SK-N-SH (cell line): ENCODE measurements at regions not wholly inside any gene's neighbourhood (a gene's known extent, or its start where the extent isn't known, plus 50 kb on each side); places are given as distances from the start of the nearest gene placed in this dataset.

ENCODE experiments used
- CTCF ChIA-PET: fragments of 300-600, 350-600 bp; formaldehyde crosslinking; extraction: SDS; loops from one replicate; lab custom pipeline; 2021; lab: Yijun Ruan, JAX
- POLR2A ChIA-PET: fragments of 350-600 bp; sonication (Branson Sonifier 250); formaldehyde crosslinking; extraction: SDS; loops from one replicate; lab custom pipeline; 2020; ENCODE audit warnings: antibody characterized with exemption, inconsistent platforms; lab: Yijun Ruan, JAX
- DNase-seq: peaks from one replicate; pipeline ENCODE4 v3.0.0; 2012
- H2AFZ ChIP-seq: fragments of 200-600 bp; sonication (generic); 2 replicates; pipeline ENCODE4 v1.8.1; 2016; ENCODE audit warnings: antibody characterized with exemption, mild to moderate bottlenecking, low read depth
- H3F3A ChIP-seq: fragments of 200-600 bp; sonication (generic); replicated peaks from 2 replicates; pipeline ENCODE3; 2016; ENCODE audit warnings: antibody characterized with exemption, mild to moderate bottlenecking; ENCODE audit not compliant: insufficient read depth
- H3K27ac ChIP-seq, 2 experiments: fragments of 200-500 bp in 1 of 2; fragments of 200-600 bp in 1 of 2; sonication (Bioruptor generic) in 1 of 2; sonication (generic), shearing (Covaris generic) in 1 of 2; 2 replicates each; pipeline versions ENCODE4 v1.5.1 to v1.6.1; 2014 to 2016; ENCODE audit warnings: low read depth in 2 of 2, inconsistent platforms in 1 of 2, low read length in 1 of 2, mild to moderate bottlenecking in 1 of 2, mixed read lengths in 1 of 2
- H3K27me3 ChIP-seq: fragments of 200-600 bp; sonication (generic), shearing (Covaris generic); 2 replicates; pipeline ENCODE4 v1.6.1; 2016; ENCODE audit warnings: mixed run types; ENCODE audit not compliant: insufficient read depth
- H3K36me3 ChIP-seq, 2 experiments: fragments of 200-500 bp in 1 of 2; fragments of 200-600 bp in 1 of 2; sonication (Bioruptor generic) in 1 of 2; sonication (generic) in 1 of 2; replicated peaks in 1 of 2; 2 replicates each; pipeline versions ENCODE3 to v1.5.1; 2014 to 2016; ENCODE audit warnings: low read length in 1 of 2, mild to moderate bottlenecking in 1 of 2; ENCODE audit not compliant: insufficient read depth in 2 of 2, control insufficient read depth in 1 of 2
- H3K4me1 ChIP-seq, 2 experiments: fragments of 200-500 bp in 1 of 2; fragments of 200-600 bp in 1 of 2; sonication (Bioruptor generic) in 1 of 2; sonication (generic), shearing (Covaris generic) in 1 of 2; 2 replicates each; pipeline versions ENCODE4 v1.5.1 to v1.6.1; 2014 to 2016; ENCODE audit warnings: low read depth in 1 of 2, low read length in 1 of 2, mixed run types in 1 of 2; ENCODE audit not compliant: insufficient read depth in 2 of 2, control insufficient read depth in 1 of 2
- H3K4me2 ChIP-seq: fragments of 200-600 bp; sonication (generic), shearing (Covaris generic); 2 replicates; pipeline ENCODE4 v1.6.1; 2017; ENCODE audit warnings: mixed run types
- H3K4me3 ChIP-seq, 2 experiments: fragments of 200-500 bp in 1 of 2; fragments of 200-600 bp in 1 of 2; sonication (Bioruptor generic) in 1 of 2; sonication (generic), shearing (Covaris generic) in 1 of 2; 2 replicates each; pipeline versions ENCODE4 v1.5.1 to v1.8.1; 2014 to 2016; ENCODE audit warnings: low read depth in 2 of 2, inconsistent platforms in 1 of 2, low read length in 1 of 2, mild to moderate bottlenecking in 1 of 2, mixed read lengths in 1 of 2, moderate library complexity in 1 of 2
- H3K79me2 ChIP-seq: fragments of 200-600 bp; sonication (generic); 2 replicates; pipeline ENCODE4 v1.8.1; 2017; ENCODE audit warnings: mild to moderate bottlenecking; ENCODE audit not compliant: insufficient read depth
- H3K9ac ChIP-seq: fragments of 200-600 bp; sonication (generic); 2 replicates; pipeline ENCODE4 v1.6.1; 2017; ENCODE audit warnings: mixed run types
- H3K9me2 ChIP-seq: fragments of 200-600 bp; sonication (generic); 2 replicates; pipeline ENCODE4 v1.6.1; 2017; ENCODE audit warnings: mixed run types
- H3K9me3 ChIP-seq: fragments of 200-600 bp; sonication (generic); 2 replicates; pipeline ENCODE4 v1.6.1; 2017; ENCODE audit warnings: mixed run types, mild to moderate bottlenecking, moderate library complexity
- H4K20me1 ChIP-seq: fragments of 200-600 bp; sonication (generic); 2 replicates; pipeline ENCODE4 v1.6.1; 2017; ENCODE audit warnings: mild to moderate bottlenecking, mixed run types; ENCODE audit not compliant: insufficient read depth
- CHD2 ChIP-seq: fragments of 150-350 bp; IDR thresholded peaks from 2 replicates; pipeline ENCODE4 v1.6.1; 2018; ENCODE audit warnings: low read length; ENCODE audit not compliant: partially characterized antibody
- ELF1 ChIP-seq: IDR thresholded peaks from 2 replicates; pipeline ENCODE4 v1.4.0; 2012
- EP300 ChIP-seq, 2 experiments: IDR thresholded peaks; 2 replicates each; pipeline versions ENCODE4 v1.4.0 to v1.6.1; 2012; ENCODE audit warnings: borderline replicate concordance in 1 of 2, low read depth in 1 of 2, low read length in 1 of 2
- FOSL2 ChIP-seq: IDR thresholded peaks from 2 replicates; pipeline ENCODE4 v1.4.0; 2012; ENCODE audit warnings: low read depth, mild to moderate bottlenecking, moderate library complexity, borderline replicate concordance
- GABPA ChIP-seq: IDR thresholded peaks from 2 replicates; pipeline ENCODE4 v1.4.0; 2012; ENCODE audit warnings: low read depth, mild to moderate bottlenecking
- GATA2 ChIP-seq: sonication (generic); formaldehyde crosslinking; IDR thresholded peaks from 2 replicates; pipeline ENCODE4 v1.5.0; 2020; ENCODE audit warnings: mild to moderate bottlenecking, missing genetic modification reagents
- NRF1 ChIP-seq: IDR thresholded peaks from 2 replicates; pipeline ENCODE4 v1.6.1; 2012; ENCODE audit warnings: low read depth, mild to moderate bottlenecking, low read length
- POLR2AphosphoS5 ChIP-seq: IDR thresholded peaks from 2 replicates; pipeline ENCODE4 v1.6.1; 2012; ENCODE audit warnings: low read depth, low read length
- RAD21 ChIP-seq: IDR thresholded peaks from 2 replicates; pipeline ENCODE4 v1.6.1; 2012; ENCODE audit warnings: mild to moderate bottlenecking, low read length
- RCOR1 ChIP-seq: fragments of 150-350 bp; IDR thresholded peaks from 2 replicates; pipeline ENCODE4 v1.6.1; 2017; ENCODE audit warnings: antibody characterized with exemption, low read length
- RFX5 ChIP-seq: IDR thresholded peaks from 2 replicates; pipeline ENCODE4 v1.6.1; 2012; ENCODE audit warnings: mild to moderate bottlenecking, improper control_type of control experiment, low read length
- RXRA ChIP-seq: IDR thresholded peaks from 2 replicates; pipeline ENCODE4 v1.4.0; 2012; ENCODE audit warnings: low read depth, mild to moderate bottlenecking, borderline replicate concordance
- TCF12 ChIP-seq: IDR thresholded peaks from 2 replicates; pipeline ENCODE4 v1.4.0; 2012
- WGBS: methylation state at CpG from one replicate; pipeline ENCODE4 v1.1.6; 2017; ENCODE audit warnings: low lambda C conversion rate; 5-methylcytosine and 5-hydroxymethylcytosine counted together
- TF ChIP-seq, protein P1 (sequence below): fragments of 150-350 bp; IDR thresholded peaks from 2 replicates; pipeline ENCODE4 v1.6.1; 2017; ENCODE audit warnings: antibody characterized with exemption, low read length, low read depth, borderline replicate concordance
- TF ChIP-seq, protein P2 (sequence below): IDR thresholded peaks from 2 replicates; pipeline ENCODE4 v1.4.0; 2012; ENCODE audit warnings: low read depth
- TF ChIP-seq, protein P3 (sequence below): fragments of 150-350 bp; IDR thresholded peaks from 2 replicates; pipeline ENCODE4 v1.6.1; 2016; ENCODE audit warnings: mild to moderate bottlenecking, low read depth, low read length
- TF ChIP-seq, protein P4 (sequence below): IDR thresholded peaks from 2 replicates; pipeline ENCODE4; 2012

DNA sequence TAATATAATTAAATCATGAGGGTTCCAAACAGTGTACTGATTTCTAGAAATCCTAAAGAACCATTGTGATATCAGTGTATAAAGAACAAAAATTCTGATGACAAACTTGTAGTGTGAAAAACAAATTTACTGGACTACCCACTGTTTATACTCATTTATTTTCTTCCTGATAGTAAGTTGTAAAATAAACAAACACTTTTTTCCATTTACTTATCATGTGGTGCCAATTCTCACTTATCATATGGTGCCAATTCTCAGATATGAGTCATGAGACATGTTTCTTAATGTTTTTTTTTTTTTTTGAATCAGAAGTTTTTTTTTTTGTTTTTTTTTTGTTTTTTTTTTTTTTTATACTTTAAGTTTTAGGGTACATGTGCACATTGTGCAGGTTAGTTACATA lies 137.7 kb downstream of the LEPR start:
- POLR2A ChIA-PET, result no interaction called here
- no peaks in the 10 kb centered on the region for H4K20me1 ChIP-seq
- H3K9me3 ChIP-seq, result no peaks in the 10 kb centered on the region
- no peak overlapping the region for H3K4me2 ChIP-seq
- H3K9ac ChIP-seq, result no peak overlapping the region
- no peaks in the 10 kb centered on the region for H3K36me3 ChIP-seq
- H3K79me2 ChIP-seq, result no peaks in the 10 kb centered on the region
- H3K4me1 ChIP-seq, result no peaks in the 10 kb centered on the region
- no peak overlapping the region for H3K27ac ChIP-seq
- H3K27me3 ChIP-seq, result no peaks in the 10 kb centered on the region
- TF ChIP-seq ELF1 (no peak), RAD21 (no peak), POLR2AphosphoS5 (no peak)
- TF ChIP-seq, protein P1, sequence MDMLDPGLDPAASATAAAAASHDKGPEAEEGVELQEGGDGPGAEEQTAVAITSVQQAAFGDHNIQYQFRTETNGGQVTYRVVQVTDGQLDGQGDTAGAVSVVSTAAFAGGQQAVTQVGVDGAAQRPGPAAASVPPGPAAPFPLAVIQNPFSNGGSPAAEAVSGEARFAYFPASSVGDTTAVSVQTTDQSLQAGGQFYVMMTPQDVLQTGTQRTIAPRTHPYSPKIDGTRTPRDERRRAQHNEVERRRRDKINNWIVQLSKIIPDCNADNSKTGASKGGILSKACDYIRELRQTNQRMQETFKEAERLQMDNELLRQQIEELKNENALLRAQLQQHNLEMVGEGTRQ, result no peak
- H3K4me3 ChIP-seq, result no peak overlapping the region
- no peaks in the 10 kb centered on the region for H3F3A ChIP-seq
- no peak overlapping the region for H2AFZ ChIP-seq
- no peak for DNase-seq
- no peaks in the 10 kb centered on the region for H3K9me2 ChIP-seq
- CTCF ChIA-PET, result no interaction called here

DNA sequence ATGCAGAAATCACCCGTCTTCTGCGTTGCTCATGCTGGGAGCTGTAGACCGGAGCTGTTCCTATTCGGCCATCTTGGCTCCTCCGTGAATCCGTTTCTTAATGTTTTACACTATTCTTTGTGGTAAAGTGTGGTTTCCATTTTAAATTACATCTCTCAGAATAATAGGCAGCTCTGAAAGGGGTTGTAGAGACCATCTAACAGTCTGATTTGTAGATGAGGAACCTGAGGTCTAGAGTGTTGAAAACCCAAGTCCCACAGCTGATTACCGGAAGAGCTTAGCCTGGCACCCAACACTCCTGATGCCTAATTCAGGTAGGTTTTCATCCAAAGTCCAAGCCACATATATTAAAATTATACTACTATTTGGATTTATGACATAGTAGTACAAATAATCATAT lies 144.0 kb downstream of the LEPR start:
- Histone ChIP-seq H3K27me3 (no peaks in the 10 kb centered on the region), H3K9me2 (no peaks in the 10 kb centered on the region), H3K4me2 (no peak overlapping the region), H3K79me2 (no peaks in the 10 kb centered on the region), H3K36me3 (no peaks in the 10 kb centered on the region), H3K27ac (no peak overlapping the region), H3K9me3 (no peaks in the 10 kb centered on the region), H3K4me1 (no peaks in the 10 kb centered on the region), H4K20me1 (no peaks in the 10 kb centered on the region), H3K9ac (no peak overlapping the region), H3K4me3 (no peak overlapping the region), H3F3A (no peaks in the 10 kb centered on the region), H2AFZ (no peak overlapping the region)
- CTCF ChIA-PET, result no interaction called here
- DNase-seq, result no peak
- TF ChIP-seq, protein P2, sequence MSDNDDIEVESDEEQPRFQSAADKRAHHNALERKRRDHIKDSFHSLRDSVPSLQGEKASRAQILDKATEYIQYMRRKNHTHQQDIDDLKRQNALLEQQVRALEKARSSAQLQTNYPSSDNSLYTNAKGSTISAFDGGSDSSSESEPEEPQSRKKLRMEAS, result no peak
- TF ChIP-seq, protein P3, sequence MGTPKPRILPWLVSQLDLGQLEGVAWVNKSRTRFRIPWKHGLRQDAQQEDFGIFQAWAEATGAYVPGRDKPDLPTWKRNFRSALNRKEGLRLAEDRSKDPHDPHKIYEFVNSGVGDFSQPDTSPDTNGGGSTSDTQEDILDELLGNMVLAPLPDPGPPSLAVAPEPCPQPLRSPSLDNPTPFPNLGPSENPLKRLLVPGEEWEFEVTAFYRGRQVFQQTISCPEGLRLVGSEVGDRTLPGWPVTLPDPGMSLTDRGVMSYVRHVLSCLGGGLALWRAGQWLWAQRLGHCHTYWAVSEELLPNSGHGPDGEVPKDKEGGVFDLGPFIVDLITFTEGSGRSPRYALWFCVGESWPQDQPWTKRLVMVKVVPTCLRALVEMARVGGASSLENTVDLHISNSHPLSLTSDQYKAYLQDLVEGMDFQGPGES, result no peak
- TF ChIP-seq, protein P1, result no peak
- TF ChIP-seq TCF12, result no peak
- TF ChIP-seq GABPA, result no peak
- no peak for TF ChIP-seq GATA2 (CRISPR knock-in tag)
- POLR2A ChIA-PET, result no interaction called here
- WGBS, result 94% methylated on average over 7 of the region's 7 CpGs

DNA sequence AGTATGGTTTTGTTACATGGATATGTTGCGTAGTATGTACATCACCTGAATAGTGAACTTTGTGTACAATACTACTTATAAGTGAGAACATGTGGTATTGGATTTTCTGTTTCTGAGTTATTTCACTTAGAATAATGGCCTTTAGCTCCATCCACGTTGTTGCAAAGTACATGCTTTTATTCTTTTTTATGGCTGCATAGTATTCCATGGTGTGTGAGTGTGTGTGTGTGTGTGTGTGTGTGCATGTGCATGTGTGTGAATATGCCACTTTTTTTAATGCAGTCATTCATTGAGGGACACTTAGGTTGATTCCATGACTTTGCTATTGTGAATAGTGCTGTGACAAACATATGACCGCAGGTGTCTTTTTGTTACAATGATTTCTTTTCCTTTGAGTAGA lies 147.8 kb downstream of the LEPR start:
- 67% methylated on average over 3 of the region's 3 CpGs for WGBS
- H3K36me3 ChIP-seq, result no peaks in the 10 kb centered on the region
- H4K20me1 ChIP-seq, result no peaks in the 10 kb centered on the region
- ChIA-PET POLR2A (no interaction called here), CTCF (no interaction called here)
- no peak overlapping the region for H3K9ac ChIP-seq
- H3K4me3 ChIP-seq, result no peak overlapping the region
- DNase-seq, result no peak
- no peaks in the 10 kb centered on the region for H3K79me2 ChIP-seq
- no peaks in the 10 kb centered on the region for H3K27me3 ChIP-seq
- H2AFZ ChIP-seq, result no peak overlapping the region
- no peaks in the 10 kb centered on the region for H3K9me3 ChIP-seq
- H3K9me2 ChIP-seq, result no peaks in the 10 kb centered on the region
- H3K4me1 ChIP-seq, result peaks cover 0 to 2% of the 10 kb centered on the region in 2 experiments; a peak in 2 of 4 replicates
- no peak overlapping the region for H3K27ac ChIP-seq
- H3F3A ChIP-seq, result no peaks in the 10 kb centered on the region
- no peak overlapping the region for H3K4me2 ChIP-seq
- TF ChIP-seq CHD2 (no peak), RCOR1 (no peak), GABPA (no peak), RAD21 (no peak), GATA2 (CRISPR knock-in tag) (no peak), EP300 (IDR thresholded peaks at IDR 0.05; ENCODE audit: borderline replicate concordance in 1 of 2, low read depth in 1 of 2, low read length in 1 of 2) (no peak), FOSL2 (no peak), ELF1 (no peak), RXRA (no peak), NRF1 (no peak), RFX5 (no peak)
- TF ChIP-seq, protein P4, sequence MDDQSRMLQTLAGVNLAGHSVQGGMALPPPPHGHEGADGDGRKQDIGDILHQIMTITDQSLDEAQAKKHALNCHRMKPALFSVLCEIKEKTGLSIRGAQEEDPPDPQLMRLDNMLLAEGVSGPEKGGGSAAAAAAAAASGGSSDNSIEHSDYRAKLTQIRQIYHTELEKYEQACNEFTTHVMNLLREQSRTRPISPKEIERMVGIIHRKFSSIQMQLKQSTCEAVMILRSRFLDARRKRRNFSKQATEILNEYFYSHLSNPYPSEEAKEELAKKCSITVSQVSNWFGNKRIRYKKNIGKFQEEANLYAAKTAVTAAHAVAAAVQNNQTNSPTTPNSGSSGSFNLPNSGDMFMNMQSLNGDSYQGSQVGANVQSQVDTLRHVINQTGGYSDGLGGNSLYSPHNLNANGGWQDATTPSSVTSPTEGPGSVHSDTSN, result no peak
- TF ChIP-seq, protein P1, result no peak
